Stimulated activated CD8-positive, alpha-beta memory T cell treated with anti-CD3 and anti-CD28 coated beads, Interleukin-7, amount 100 ng/mL, for 4 hours (primary cell): ENCODE measurements at regions not wholly inside any gene's neighbourhood (a gene's known extent, or its start where the extent isn't known, plus 50 kb on each side); places are given as distances from the start of the nearest gene placed in this dataset.

Experiments used
- DNase-seq, 2 donors: peaks; one replicate each; pipeline ENCODE4 v3.0.0-alpha.2; 2020; ENCODE audit warnings: low read depth in 2 of 2

GRCh38 chr21:38930853-38931252, 125.1 kb downstream of the ETS2 start:
- DNase-seq, result no peak

- no peak for DNase-seq
Measured at GRCh38 chr21:38930066-38930465, 124.3 kb downstream of the ETS2 start.

- DNase-seq, result no peak
Measured at GRCh38 chr21:38929652-38930051, 123.9 kb downstream of the ETS2 start.

- DNase-seq, result no peak
Measured at GRCh38 chr21:38929142-38929541, 123.4 kb downstream of the ETS2 start.

GRCh38 chr21:38927776-38928175, 122.0 kb downstream of the ETS2 start:
- no peak for DNase-seq

GRCh38 chr21:38925923-38926322, 120.2 kb downstream of the ETS2 start:
- no peak for DNase-seq

GRCh38 chr21:38925478-38925877, 119.7 kb downstream of the ETS2 start:
- no peak for DNase-seq

GRCh38 chr21:38924954-38925353, 119.2 kb downstream of the ETS2 start:
- DNase-seq, result no peak

GRCh38 chr21:38923429-38923828, 117.7 kb downstream of the ETS2 start:
- DNase-seq, result no peak

- DNase-seq, result no peak
Measured at GRCh38 chr21:38922474-38923235, 116.9 kb downstream of the ETS2 start.

GRCh38 chr21:38921511-38922251, 116.0 kb downstream of the ETS2 start:
- no peak for DNase-seq

GRCh38 chr21:38920631-38921398, 115.1 kb downstream of the ETS2 start:
- DNase-seq, result no peak

GRCh38 chr21:38918607-38919346, 113.0 kb downstream of the ETS2 start:
- DNase-seq, result no peak

GRCh38 chr21:38917043-38917774, 111.5 kb downstream of the ETS2 start:
- DNase-seq, result no peak

GRCh38 chr21:38916214-38916964, 110.7 kb downstream of the ETS2 start:
- no peak for DNase-seq

GRCh38 chr21:38915546-38915945, 109.8 kb downstream of the ETS2 start:
- DNase-seq, result no peak

GRCh38 chr21:38914528-38915293, 109.0 kb downstream of the ETS2 start:
- no peak for DNase-seq

- DNase-seq, result no peak
Measured at GRCh38 chr21:38913893-38914527, 108.3 kb downstream of the ETS2 start.
